GM21381 (cell line): ENCODE measurements at regions not wholly inside any gene's neighbourhood (a gene's known extent, or its start where the extent isn't known, plus 50 kb on each side); places are given as distances from the start of the nearest gene placed in this dataset.

Experiments
- ATAC-seq: cut with Tn5 transposase; IDR thresholded peaks from one replicate; pipeline ENCODE4 v1.9.1; 2021; ENCODE audit warnings: mild to moderate bottlenecking, moderate library complexity; ENCODE audit not compliant: unreplicated experiment

DNA sequence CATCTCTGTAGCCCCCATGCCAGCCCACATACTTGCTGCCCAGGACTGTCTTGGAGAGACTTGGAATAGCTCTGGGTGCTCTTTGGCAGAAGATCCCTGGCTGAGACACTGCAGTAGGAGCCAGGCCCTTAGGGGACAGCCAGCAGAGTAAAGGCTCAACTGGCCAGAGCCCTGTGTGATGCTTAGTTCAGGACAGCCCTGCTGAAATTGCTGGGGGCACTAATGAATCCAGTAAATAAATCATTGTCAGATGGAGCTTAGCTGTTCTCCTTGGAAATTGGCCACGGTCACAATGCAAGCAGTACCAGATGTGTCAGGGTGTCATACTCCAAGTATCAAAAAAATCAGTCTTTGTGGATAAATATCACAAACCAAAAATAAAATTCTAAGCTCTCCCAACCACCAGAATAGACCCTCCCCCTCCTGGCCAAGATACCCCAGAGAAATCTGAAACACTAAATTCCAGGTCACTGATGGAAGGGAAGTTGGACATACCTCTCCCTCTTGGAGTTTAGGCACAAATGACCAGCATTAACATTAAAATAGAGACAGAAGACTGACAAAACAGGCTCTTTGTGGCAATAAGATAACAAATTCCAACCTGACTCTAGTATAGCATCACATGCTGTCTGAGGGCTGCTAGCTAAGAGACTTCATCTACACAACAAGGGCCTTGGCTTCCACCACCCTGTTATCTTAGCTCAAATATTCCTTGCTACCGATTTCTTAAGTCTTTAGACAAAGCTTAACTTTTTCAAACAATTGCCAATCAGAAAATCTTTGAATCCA, 83.2 kb upstream of the DNAH14 start:
- ATAC-seq, result no peak

- ATAC-seq, result no peak
Measured at GRCh38 chr1:224850446-224850845, 79.0 kb upstream of the DNAH14 start.

DNA sequence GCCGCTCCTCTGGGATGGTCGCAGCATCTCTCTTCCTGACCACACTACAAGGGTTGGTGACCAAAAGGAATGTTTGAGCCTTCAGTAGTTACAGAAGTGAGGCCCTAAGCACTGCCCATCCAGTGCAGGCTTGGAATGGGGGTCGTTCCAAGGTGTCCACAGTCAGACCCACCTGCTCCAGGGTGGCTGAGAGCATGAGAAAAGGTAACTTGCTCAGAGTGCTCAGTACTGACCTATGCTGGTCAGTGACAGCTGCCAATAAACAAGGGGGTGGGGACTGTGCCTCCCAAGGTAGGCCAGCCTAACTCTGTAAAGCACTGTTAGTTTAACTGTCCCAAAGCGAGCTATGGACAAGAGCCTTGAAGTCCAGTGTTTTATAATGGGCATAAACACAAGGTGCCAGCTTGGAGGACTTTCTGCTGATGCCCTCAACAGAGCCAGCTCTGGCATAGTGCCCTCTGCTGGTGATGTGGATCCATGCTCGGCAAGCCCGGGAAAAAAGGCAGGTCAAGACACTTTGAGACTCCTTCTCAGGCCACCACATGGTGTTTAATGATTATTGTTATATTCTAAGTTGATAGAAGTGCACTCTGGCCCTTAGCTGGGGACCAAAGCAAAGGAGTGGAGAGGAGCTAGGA, 78.1 kb upstream of the DNAH14 start:
- peak; percentile 62 for ATAC-seq

GRCh38 chr1:224851848-224852261, 77.6 kb upstream of the DNAH14 start:
- no peak for ATAC-seq

DNA sequence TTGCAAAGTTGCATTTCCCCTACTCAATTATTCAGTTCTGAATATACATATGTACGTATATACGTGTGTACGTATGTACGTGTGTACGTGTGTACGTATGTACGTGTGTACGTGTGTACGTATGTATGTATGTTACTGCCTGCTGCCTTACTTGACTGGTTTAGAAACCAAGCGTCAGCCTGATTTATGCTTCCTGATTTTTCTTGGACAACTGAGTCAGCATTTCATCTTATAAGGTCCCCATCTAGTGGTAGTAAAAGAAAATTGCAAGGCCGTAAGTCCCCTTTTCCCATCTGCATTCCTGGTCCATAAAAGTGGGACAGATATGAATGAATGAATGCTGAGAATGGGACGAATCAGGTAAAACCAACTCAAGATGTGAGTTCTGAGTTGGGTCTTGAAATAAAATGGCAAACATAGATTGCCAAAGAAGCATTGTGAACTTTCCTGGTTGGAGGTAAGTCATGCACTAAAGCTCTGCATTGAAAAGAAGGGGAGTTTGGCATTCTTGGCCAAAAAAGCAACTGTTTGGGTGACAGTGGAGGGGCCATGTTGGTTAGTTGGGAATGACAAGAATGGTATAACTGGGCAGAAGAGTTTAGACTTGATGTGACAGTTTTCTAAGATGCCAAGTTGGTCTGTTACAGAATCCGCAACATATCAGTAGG, 76.4 kb upstream of the DNAH14 start:
- ATAC-seq, result no peak

GRCh38 chr1:224856973-224857372, 72.5 kb upstream of the DNAH14 start:
- no peak for ATAC-seq

DNA sequence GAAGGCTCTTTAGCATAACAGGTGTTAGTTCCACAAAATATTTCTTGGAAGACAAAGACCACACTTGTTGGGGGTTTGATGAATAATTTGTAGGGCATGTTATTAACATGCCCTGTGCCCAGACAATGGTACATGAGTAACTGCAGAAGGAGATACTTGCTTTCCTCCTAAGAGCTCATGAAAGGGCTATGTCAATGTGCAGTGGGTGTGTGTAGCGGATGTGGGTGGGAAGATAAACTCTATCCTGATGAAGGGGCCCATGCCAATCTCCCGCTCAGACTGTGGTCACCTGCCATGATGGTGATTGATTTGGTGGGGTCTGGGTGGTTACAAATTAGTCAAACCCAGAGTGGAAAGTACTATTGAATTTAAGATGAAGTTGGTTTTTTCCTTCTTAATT, 69.8 kb upstream of the DNAH14 start:
- ATAC-seq, result no peak

GRCh38 chr1:224860488-224861338, 68.8 kb upstream of the DNAH14 start:
- ATAC-seq, result no peak

DNA sequence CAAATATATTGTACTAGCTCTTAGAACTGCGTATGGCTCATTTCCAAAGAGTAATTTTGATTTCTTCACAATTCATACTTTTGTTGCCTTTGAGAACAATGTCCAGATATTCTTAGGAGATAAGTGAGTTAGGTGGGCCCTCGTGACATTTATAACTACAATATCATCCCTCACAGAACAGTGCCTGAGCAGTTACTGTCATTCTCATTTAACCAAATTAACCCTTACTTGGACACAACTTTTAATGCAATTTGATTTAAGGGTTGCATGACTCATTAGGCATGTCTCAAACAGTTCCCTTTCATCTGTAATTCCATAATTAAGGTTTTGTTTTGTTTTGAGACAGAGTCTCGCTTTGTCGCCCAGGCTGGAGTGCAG, 68.1 kb upstream of the DNAH14 start:
- no peak for ATAC-seq

DNA sequence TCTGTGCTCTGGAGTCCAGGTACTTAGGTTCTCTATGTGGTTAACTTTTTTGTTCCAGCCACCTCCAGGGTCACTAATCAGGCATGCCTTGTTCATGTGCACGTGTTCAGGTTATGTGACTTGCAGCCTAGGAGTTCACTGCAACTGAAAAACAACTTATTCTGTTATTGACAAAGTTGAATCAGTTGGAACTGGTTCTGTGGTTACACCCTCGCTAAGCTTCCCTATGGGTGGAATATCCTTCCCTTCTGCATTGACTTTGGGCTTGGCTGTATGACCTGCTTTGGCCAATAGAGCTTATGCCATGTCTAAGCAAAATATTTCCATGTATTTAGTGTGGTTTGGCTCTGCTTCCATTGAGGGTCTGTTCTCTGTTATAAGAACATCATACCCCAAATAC, 66.0 kb upstream of the DNAH14 start:
- no peak for ATAC-seq

DNA sequence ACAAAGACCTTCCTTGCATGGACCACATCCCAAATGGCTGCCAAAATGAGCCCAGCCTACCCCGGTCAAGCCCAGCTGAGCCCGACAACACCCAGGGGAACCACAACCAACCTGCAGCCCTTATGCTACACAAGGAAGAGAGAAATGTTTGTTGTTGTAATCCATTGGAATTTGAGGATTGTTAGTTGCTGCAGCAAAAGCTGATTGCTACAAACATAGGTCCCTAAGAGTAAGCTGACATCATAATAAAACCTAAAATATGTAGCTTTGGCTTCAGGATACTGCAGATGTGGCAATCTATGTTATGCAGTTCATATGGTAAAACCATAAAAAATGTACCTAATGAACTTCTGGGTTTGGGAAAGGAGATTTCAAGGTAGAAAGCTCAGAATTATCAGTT, 65.5 kb upstream of the DNAH14 start:
- ATAC-seq, result no peak

DNA sequence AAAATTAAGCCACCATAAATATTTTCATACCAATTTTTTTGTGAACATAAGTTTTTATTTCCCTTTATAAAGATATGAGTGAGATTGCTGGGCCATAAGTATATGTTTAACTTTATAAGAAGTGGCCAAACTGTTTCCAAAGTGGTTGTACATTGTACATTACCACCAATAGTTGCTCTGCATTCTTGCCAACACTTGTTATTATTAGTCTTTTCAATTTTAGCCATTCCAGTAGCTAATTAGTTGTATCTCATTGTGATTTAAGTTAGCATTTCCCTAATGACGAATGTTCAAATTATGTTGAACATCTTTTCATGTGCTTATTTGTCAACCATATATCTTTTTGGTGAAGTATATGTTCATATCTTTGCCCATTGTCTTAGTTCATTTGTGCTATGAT, 64.0 kb upstream of the DNAH14 start:
- no peak for ATAC-seq

- ATAC-seq, result no peak
Measured at GRCh38 chr1:224866940-224867339, 62.5 kb upstream of the DNAH14 start.

DNA sequence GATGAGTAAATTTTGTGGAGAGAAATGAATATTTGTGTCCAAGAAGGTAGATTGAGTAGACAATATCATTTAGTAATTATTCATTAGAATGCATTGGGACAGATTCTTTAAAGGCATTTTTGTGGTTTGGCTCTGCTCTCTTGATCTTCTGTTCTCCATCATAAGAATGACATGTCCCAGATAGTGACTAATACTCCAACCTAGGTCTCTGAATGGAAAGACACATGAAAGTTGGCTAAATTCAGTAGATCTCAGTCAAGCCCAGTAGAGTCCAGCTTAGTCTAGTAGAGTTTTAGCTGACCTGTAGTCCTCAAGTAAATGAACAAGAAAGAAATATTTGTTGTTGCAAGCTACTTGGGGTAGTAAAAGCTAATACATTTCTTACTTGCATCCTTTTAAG, 61.8 kb upstream of the DNAH14 start:
- no peak for ATAC-seq

GRCh38 chr1:224872832-224873433, 56.5 kb upstream of the DNAH14 start:
- ATAC-seq, result no peak

GRCh38 chr1:224873434-224874369, 55.8 kb upstream of the DNAH14 start:
- ATAC-seq, result no peak

DNA sequence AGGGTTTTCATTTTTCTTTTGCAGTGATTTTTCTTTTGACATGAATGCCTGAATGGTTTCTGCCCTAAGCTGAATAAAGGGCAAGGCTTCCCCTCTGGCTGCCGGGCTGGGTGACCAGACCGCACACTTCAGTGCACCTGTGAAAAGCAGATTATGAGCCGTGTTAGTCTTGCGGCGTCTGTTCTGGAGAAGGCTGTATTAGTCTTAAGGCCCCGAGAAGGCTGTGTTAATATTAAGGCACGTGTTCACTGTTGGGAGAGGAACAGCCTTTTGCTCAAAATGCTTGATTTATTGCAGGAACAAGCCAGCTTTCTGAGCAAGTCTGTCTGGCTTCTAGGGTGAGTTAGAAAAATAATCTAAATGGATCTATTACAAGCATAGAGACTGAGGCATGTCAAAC, 54.7 kb upstream of the DNAH14 start:
- ATAC-seq, result no peak

DNA sequence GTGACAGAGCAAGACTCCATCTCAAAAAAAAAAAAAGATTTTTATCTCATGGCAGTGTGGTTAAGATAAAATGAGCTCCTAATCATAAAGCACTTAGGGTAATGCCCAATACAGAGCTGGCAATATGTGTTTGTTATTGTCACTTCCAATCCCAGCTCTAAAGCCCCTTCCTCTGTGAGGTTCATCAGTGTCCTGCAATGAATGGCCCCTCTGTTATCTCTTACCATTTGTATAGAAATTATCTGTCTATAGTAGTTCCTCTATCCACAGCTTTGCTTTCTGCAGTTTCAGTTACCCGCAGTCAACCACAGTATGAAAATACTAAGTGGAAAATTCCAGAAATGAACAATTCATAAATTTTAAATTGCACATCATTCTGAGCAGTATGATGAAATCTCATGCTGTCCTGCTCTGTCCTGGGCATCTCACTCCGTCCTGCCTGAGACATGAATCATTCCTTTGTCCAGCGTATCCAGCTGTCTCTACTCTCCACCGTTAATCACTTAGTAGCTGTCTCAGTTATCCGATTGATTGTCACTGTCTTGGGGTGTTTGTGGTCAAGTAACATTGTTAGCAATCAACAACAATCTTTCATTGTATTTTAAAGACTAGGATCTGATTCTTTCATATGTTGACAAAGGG, 50.2 kb upstream of the DNAH14 start:
- no peak for ATAC-seq
